ENCODE measurements at regions not wholly inside any gene's neighbourhood (a gene's known extent, or its start where the extent isn't known, plus 50 kb on each side); places are given as distances from the start of the nearest gene placed in this dataset.

DNA sequence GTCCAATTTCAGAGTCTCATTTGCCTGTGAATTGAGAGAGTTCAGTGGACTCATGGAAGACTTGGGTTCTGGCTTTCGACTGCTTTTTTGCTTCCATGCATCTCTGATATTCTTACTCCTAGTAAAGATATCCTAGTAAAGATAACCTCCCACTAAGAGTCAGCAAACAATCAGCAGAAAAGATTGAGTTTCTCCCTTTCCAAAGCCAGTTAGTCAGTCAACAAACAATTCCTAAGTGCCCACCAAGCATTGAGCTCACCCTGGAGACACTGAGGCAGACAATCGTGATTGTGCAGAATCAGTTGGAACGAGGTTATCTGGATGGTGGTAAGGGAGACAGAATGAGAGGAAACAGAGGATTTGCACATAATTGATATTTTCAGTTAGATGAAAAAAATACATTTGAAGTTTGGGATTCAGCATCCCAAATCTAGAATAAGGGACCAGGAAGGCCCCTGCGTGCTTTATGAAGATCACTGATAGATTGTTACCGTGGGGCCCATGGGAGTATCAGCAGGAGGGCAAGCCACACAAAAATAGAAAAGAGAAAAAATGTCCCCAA, 99.7 kb upstream of the SLC38A2 start:
- Histone ChIP-seq H3K4me3 (ENCODE audit: low read length) (no peak overlapping the region), H3K4me2 (ENCODE audit: low read length) (no peak overlapping the region)
- TF ChIP-seq EZH2 (IDR thresholded peaks at IDR 0.05; ENCODE audit: borderline replicate concordance, insufficient read depth, low read length, poor library complexity, severe bottlenecking) (no peak), EP300 (conservative IDR thresholded peaks at IDR 0.05; ENCODE audit: poor library complexity, severe bottlenecking) (no peak), RAD21 (conservative IDR thresholded peaks at IDR 0.05) (no peak), SMC3 (conservative IDR thresholded peaks at IDR 0.05; ENCODE audit: poor library complexity) (no peak), TAF1 (IDR thresholded peaks at IDR 0.05; ENCODE audit: low read depth) (no peak), MXI1 (conservative IDR thresholded peaks at IDR 0.05; ENCODE audit: poor library complexity, severe bottlenecking) (no peak), POLR2AphosphoS5 (IDR thresholded peaks at IDR 0.05) (no peak)
- TF ChIP-seq, protein P1, sequence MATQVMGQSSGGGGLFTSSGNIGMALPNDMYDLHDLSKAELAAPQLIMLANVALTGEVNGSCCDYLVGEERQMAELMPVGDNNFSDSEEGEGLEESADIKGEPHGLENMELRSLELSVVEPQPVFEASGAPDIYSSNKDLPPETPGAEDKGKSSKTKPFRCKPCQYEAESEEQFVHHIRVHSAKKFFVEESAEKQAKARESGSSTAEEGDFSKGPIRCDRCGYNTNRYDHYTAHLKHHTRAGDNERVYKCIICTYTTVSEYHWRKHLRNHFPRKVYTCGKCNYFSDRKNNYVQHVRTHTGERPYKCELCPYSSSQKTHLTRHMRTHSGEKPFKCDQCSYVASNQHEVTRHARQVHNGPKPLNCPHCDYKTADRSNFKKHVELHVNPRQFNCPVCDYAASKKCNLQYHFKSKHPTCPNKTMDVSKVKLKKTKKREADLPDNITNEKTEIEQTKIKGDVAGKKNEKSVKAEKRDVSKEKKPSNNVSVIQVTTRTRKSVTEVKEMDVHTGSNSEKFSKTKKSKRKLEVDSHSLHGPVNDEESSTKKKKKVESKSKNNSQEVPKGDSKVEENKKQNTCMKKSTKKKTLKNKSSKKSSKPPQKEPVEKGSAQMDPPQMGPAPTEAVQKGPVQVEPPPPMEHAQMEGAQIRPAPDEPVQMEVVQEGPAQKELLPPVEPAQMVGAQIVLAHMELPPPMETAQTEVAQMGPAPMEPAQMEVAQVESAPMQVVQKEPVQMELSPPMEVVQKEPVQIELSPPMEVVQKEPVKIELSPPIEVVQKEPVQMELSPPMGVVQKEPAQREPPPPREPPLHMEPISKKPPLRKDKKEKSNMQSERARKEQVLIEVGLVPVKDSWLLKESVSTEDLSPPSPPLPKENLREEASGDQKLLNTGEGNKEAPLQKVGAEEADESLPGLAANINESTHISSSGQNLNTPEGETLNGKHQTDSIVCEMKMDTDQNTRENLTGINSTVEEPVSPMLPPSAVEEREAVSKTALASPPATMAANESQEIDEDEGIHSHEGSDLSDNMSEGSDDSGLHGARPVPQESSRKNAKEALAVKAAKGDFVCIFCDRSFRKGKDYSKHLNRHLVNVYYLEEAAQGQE (IDR thresholded peaks at IDR 0.05; ENCODE audit: borderline replicate concordance) = no peak
- TF ChIP-seq, protein P2, sequence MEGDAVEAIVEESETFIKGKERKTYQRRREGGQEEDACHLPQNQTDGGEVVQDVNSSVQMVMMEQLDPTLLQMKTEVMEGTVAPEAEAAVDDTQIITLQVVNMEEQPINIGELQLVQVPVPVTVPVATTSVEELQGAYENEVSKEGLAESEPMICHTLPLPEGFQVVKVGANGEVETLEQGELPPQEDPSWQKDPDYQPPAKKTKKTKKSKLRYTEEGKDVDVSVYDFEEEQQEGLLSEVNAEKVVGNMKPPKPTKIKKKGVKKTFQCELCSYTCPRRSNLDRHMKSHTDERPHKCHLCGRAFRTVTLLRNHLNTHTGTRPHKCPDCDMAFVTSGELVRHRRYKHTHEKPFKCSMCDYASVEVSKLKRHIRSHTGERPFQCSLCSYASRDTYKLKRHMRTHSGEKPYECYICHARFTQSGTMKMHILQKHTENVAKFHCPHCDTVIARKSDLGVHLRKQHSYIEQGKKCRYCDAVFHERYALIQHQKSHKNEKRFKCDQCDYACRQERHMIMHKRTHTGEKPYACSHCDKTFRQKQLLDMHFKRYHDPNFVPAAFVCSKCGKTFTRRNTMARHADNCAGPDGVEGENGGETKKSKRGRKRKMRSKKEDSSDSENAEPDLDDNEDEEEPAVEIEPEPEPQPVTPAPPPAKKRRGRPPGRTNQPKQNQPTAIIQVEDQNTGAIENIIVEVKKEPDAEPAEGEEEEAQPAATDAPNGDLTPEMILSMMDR (IDR thresholded peaks at IDR 0.05; ENCODE audit: poor library complexity, severe bottlenecking) = no peak

DNA sequence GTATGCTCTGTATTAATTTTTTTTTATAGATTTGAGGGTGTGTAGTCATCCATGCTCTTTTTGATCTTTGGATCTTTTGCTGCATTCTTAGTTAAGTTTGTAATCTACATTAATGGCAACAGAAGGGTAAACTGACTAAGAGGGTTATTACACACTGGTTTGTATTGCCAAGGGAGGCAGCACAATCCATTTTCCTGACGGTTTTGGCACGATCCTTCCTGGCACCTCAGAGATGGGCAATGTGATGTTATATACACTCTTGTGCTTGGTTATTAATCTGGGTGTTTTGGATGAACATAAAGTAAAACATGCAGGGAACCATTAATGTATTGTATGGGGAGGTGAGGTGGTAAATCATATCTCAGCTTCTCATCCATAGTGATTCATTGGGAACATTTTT, 98.8 kb upstream of the SLC38A2 start:
- Histone ChIP-seq H3K27ac (ENCODE audit: low read length) (no peak overlapping the region), H3K9me2 (ENCODE audit: insufficient read depth, low read length) (no peaks in the 10 kb centered on the region), H3K4me3 (ENCODE audit: low read length) (no peak overlapping the region), H3K27me3 (ENCODE audit: insufficient read depth, low read depth, low read length) (no peaks in the 10 kb centered on the region), H3K9ac (ENCODE audit: low read length) (no peak overlapping the region), H3K36me3 (ENCODE audit: insufficient read depth, low read length) (no peaks in the 10 kb centered on the region), H3K4me2 (ENCODE audit: low read length) (no peak overlapping the region), H4K20me1 (ENCODE audit: insufficient read depth) (no peaks in the 10 kb centered on the region), H2AFZ (ENCODE audit: low read depth, low read length) (no peak overlapping the region), H3K9me3 (ENCODE audit: low read length) (no peaks in the 10 kb centered on the region), H3K79me2 (replicated peaks; ENCODE audit: insufficient read depth, low read length) (no peaks in the 10 kb centered on the region), H3F3A (ENCODE audit: insufficient read depth, low read length, poor library complexity, severe bottlenecking) (no peaks in the 10 kb centered on the region)
- TF ChIP-seq MXI1 (conservative IDR thresholded peaks at IDR 0.05; ENCODE audit: poor library complexity, severe bottlenecking) = no peak
- no peak for TF ChIP-seq EP300 (conservative IDR thresholded peaks at IDR 0.05; ENCODE audit: poor library complexity, severe bottlenecking)
- TF ChIP-seq TAF1 (IDR thresholded peaks at IDR 0.05; ENCODE audit: low read depth) = no peak
- TF ChIP-seq RAD21 (conservative IDR thresholded peaks at IDR 0.05) = no peak

More for the DNA sequence above, 99.7 kb upstream of the SLC38A2 start:
- Histone ChIP-seq H4K20me1 (ENCODE audit: insufficient read depth) (no peaks in the 10 kb centered on the region), H3K9ac (ENCODE audit: low read length) (no peak overlapping the region), H3K27ac (ENCODE audit: low read length) (no peak overlapping the region), H3K9me2 (ENCODE audit: insufficient read depth, low read length) (no peaks in the 10 kb centered on the region), H3K79me2 (replicated peaks; ENCODE audit: insufficient read depth, low read length) (no peaks in the 10 kb centered on the region), H3K36me3 (ENCODE audit: insufficient read depth, low read length) (no peaks in the 10 kb centered on the region), H3F3A (ENCODE audit: insufficient read depth, low read length, poor library complexity, severe bottlenecking) (no peaks in the 10 kb centered on the region), H3K27me3 (ENCODE audit: insufficient read depth, low read depth, low read length) (no peaks in the 10 kb centered on the region), H3K9me3 (ENCODE audit: low read length) (no peaks in the 10 kb centered on the region), H2AFZ (ENCODE audit: low read depth, low read length) (no peak overlapping the region)
